SJSA1 (cell line): ENCODE measurements at regions not wholly inside any gene's neighbourhood (a gene's known extent, or its start where the extent isn't known, plus 50 kb on each side); places are given as distances from the start of the nearest gene placed in this dataset.
A peak's percentile ranks its signal among the peaks of the same experiment; 100 is the strongest.

ENCODE experiments used
- DNase-seq, 2 experiments: peaks; one replicate each; pipeline ENCODE4 v3.0.0-alpha.2; 2015 to 2020; ENCODE audit warnings: low spot score in 2 of 2, low read depth in 1 of 2
- H3K27ac ChIP-seq: fragments of 250-450 bp; sonication (Bioruptor Pico); 2 replicates; pipeline ENCODE4 v1.5.1; 2020; ENCODE audit warnings: mild to moderate bottlenecking, moderate library complexity
- H3K27me3 ChIP-seq: fragments of 250-450 bp; sonication (Bioruptor Pico); replicated peaks from 2 replicates; pipeline ENCODE4 v1.5.1; 2020; ENCODE audit warnings: mild to moderate bottlenecking, moderate library complexity
- H3K36me3 ChIP-seq: fragments of 250-450 bp; sonication (Bioruptor Pico); 2 replicates; pipeline ENCODE4 v1.5.1; 2020; ENCODE audit warnings: mild to moderate bottlenecking
- H3K4me1 ChIP-seq: fragments of 250-450 bp; sonication (Bioruptor Pico); replicated peaks from 2 replicates; pipeline ENCODE4 v1.6.1; 2021; ENCODE audit warnings: mild to moderate bottlenecking
- H3K4me3 ChIP-seq: fragments of 250-450 bp; sonication (Bioruptor Pico); 2 replicates; pipeline ENCODE4 v1.5.1; 2020; ENCODE audit warnings: mild to moderate bottlenecking
- H3K9me3 ChIP-seq: fragments of 250-450 bp; sonication (Bioruptor Pico); replicated peaks from 2 replicates; pipeline ENCODE4 v1.5.1; 2020; ENCODE audit warnings: mild to moderate bottlenecking

GRCh38 chr13:59479629-59480028 is 684.1 kb downstream of the DIAPH3 start:
- Histone ChIP-seq H3K27ac (no peak overlapping the region), H3K4me3 (no peak overlapping the region), H3K36me3 (no peaks in the 10 kb centered on the region), H3K9me3 (no peaks in the 10 kb centered on the region), H3K4me1 (no peaks in the 10 kb centered on the region), H3K27me3 (no peaks in the 10 kb centered on the region)
- no peak for DNase-seq

- Histone ChIP-seq H3K9me3 (no peaks in the 10 kb centered on the region), H3K36me3 (no peaks in the 10 kb centered on the region), H3K4me1 (no peaks in the 10 kb centered on the region), H3K4me3 (no peak overlapping the region), H3K27me3 (no peaks in the 10 kb centered on the region), H3K27ac (no peak overlapping the region)
- DNase-seq = no peak
Measured at GRCh38 chr13:59480396-59481259, 683.1 kb downstream of the DIAPH3 start.

- no peak overlapping the region for H3K27ac ChIP-seq
- no peaks in the 10 kb centered on the region for H3K36me3 ChIP-seq
- H3K9me3 ChIP-seq = no peaks in the 10 kb centered on the region
- no peak overlapping the region for H3K4me3 ChIP-seq
- H3K27me3 ChIP-seq = no peaks in the 10 kb centered on the region
- DNase-seq = no peak
- H3K4me1 ChIP-seq = no peaks in the 10 kb centered on the region
Measured at GRCh38 chr13:59483501-59484145, 680.1 kb downstream of the DIAPH3 start.

GRCh38 chr13:59487883-59488282 is 675.8 kb downstream of the DIAPH3 start:
- no peak overlapping the region for H3K27ac ChIP-seq
- no peaks in the 10 kb centered on the region for H3K36me3 ChIP-seq
- H3K4me1 ChIP-seq = no peaks in the 10 kb centered on the region
- H3K9me3 ChIP-seq = no peaks in the 10 kb centered on the region
- no peaks in the 10 kb centered on the region for H3K27me3 ChIP-seq
- no peak for DNase-seq
- no peak overlapping the region for H3K4me3 ChIP-seq

GRCh38 chr13:59488436-59488835 is 675.3 kb downstream of the DIAPH3 start:
- Histone ChIP-seq H3K36me3 (no peaks in the 10 kb centered on the region), H3K4me1 (no peaks in the 10 kb centered on the region), H3K27ac (no peak overlapping the region), H3K27me3 (no peaks in the 10 kb centered on the region), H3K9me3 (no peaks in the 10 kb centered on the region), H3K4me3 (no peak overlapping the region)
- DNase-seq = peak in 1 of 2 experiments; percentile 1

GRCh38 chr13:59490651-59491050 is 673.1 kb downstream of the DIAPH3 start:
- no peak for DNase-seq
- Histone ChIP-seq H3K27ac (no peak overlapping the region), H3K36me3 (no peaks in the 10 kb centered on the region), H3K4me1 (no peaks in the 10 kb centered on the region), H3K4me3 (no peak overlapping the region), H3K9me3 (no peaks in the 10 kb centered on the region), H3K27me3 (no peaks in the 10 kb centered on the region)

- no peak overlapping the region for H3K4me3 ChIP-seq
- no peak for DNase-seq
- no peaks in the 10 kb centered on the region for H3K36me3 ChIP-seq
- H3K27me3 ChIP-seq = no peaks in the 10 kb centered on the region
- no peaks in the 10 kb centered on the region for H3K4me1 ChIP-seq
- no peak overlapping the region for H3K27ac ChIP-seq
- H3K9me3 ChIP-seq = no peaks in the 10 kb centered on the region
Measured at GRCh38 chr13:59492030-59492636, 671.6 kb downstream of the DIAPH3 start.

GRCh38 chr13:59493436-59493965 is 670.2 kb downstream of the DIAPH3 start:
- H3K4me3 ChIP-seq = no peak overlapping the region
- no peaks in the 10 kb centered on the region for H3K9me3 ChIP-seq
- H3K4me1 ChIP-seq = no peaks in the 10 kb centered on the region
- H3K27me3 ChIP-seq = no peaks in the 10 kb centered on the region
- H3K36me3 ChIP-seq = no peaks in the 10 kb centered on the region
- no peak overlapping the region for H3K27ac ChIP-seq
- no peak for DNase-seq

GRCh38 chr13:59494151-59494550 is 669.6 kb downstream of the DIAPH3 start:
- Histone ChIP-seq H3K27me3 (no peaks in the 10 kb centered on the region), H3K9me3 (no peaks in the 10 kb centered on the region), H3K27ac (no peak overlapping the region), H3K36me3 (no peaks in the 10 kb centered on the region), H3K4me3 (no peak overlapping the region), H3K4me1 (no peaks in the 10 kb centered on the region)
- no peak for DNase-seq

GRCh38 chr13:59494560-59494970 is 669.2 kb downstream of the DIAPH3 start:
- H3K27me3 ChIP-seq = no peaks in the 10 kb centered on the region

GRCh38 chr13:59495299-59495698 is 668.4 kb downstream of the DIAPH3 start:
- H3K36me3 ChIP-seq = no peaks in the 10 kb centered on the region
- H3K4me3 ChIP-seq = no peak overlapping the region
- no peak overlapping the region for H3K27ac ChIP-seq
- no peak for DNase-seq
- no peaks in the 10 kb centered on the region for H3K9me3 ChIP-seq
- no peaks in the 10 kb centered on the region for H3K4me1 ChIP-seq
- H3K27me3 ChIP-seq = no peaks in the 10 kb centered on the region

More at GRCh38 chr13:59494560-59494970, 669.2 kb downstream of the DIAPH3 start:
- H3K4me3 ChIP-seq = no peak overlapping the region
- no peaks in the 10 kb centered on the region for H3K4me1 ChIP-seq
- DNase-seq = no peak
- H3K27ac ChIP-seq = no peak overlapping the region
- H3K9me3 ChIP-seq = no peaks in the 10 kb centered on the region
- no peaks in the 10 kb centered on the region for H3K36me3 ChIP-seq

GRCh38 chr13:59495936-59496512 is 667.7 kb downstream of the DIAPH3 start:
- H3K9me3 ChIP-seq = no peaks in the 10 kb centered on the region
- H3K27me3 ChIP-seq = no peaks in the 10 kb centered on the region
- no peaks in the 10 kb centered on the region for H3K36me3 ChIP-seq
- no peaks in the 10 kb centered on the region for H3K4me1 ChIP-seq
- H3K4me3 ChIP-seq = no peak overlapping the region
- DNase-seq = no peak
- H3K27ac ChIP-seq = no peak overlapping the region

GRCh38 chr13:59497621-59498247 is 666.0 kb downstream of the DIAPH3 start:
- no peaks in the 10 kb centered on the region for H3K36me3 ChIP-seq

More at GRCh38 chr13:59497621-59498247, 666.0 kb downstream of the DIAPH3 start:
- no peak overlapping the region for H3K27ac ChIP-seq
- no peak overlapping the region for H3K4me3 ChIP-seq
- H3K9me3 ChIP-seq = no peaks in the 10 kb centered on the region
- DNase-seq = no peak
- H3K27me3 ChIP-seq = no peaks in the 10 kb centered on the region
- no peaks in the 10 kb centered on the region for H3K4me1 ChIP-seq
